ENCODE measurements at regions not wholly inside any gene's neighbourhood (a gene's known extent, or its start where the extent isn't known, plus 50 kb on each side); places are given as distances from the start of the nearest gene placed in this dataset.
"Not testable (repeated sequence)": the region's sequence is repeated elsewhere in the genome, so short reads cannot be mapped to it uniquely, and the experiment has no call there.

GRCh38 chr7:32222251-32222900 is 152.2 kb upstream of the PDE1C start:
- DNase-seq = no peak

GRCh38 chr7:32221736-32222135 is 151.5 kb upstream of the PDE1C start:
- no peak for DNase-seq

- no peak for DNase-seq
These were observed 150.8 kb upstream of the PDE1C start for GRCh38 chr7:32221056-32221455.

- DNase-seq = not testable (repeated sequence)
These were observed 149.6 kb upstream of the PDE1C start for GRCh38 chr7:32219831-32220230.

GRCh38 chr7:32219416-32219815 is 149.2 kb upstream of the PDE1C start:
- DNase-seq = no peak

GRCh38 chr7:32218741-32219288 is 148.6 kb upstream of the PDE1C start:
- DNase-seq = no peak

- no peak for DNase-seq
These were observed 147.9 kb upstream of the PDE1C start for GRCh38 chr7:32218154-32218467.

- DNase-seq = no peak
These were observed 147.3 kb upstream of the PDE1C start for GRCh38 chr7:32217341-32218153.

GRCh38 chr7:32216759-32217158 is 146.6 kb upstream of the PDE1C start:
- peak; percentile 8 for DNase-seq

- no peak for DNase-seq
These were observed 145.5 kb upstream of the PDE1C start for GRCh38 chr7:32215697-32216096.

- no peak for DNase-seq
These were observed 144.7 kb upstream of the PDE1C start for GRCh38 chr7:32214913-32215312.

GRCh38 chr7:32212321-32212720 is 142.1 kb upstream of the PDE1C start:
- no peak for DNase-seq

- no peak for DNase-seq
These were observed 136.8 kb upstream of the PDE1C start for GRCh38 chr7:32206987-32207386.

- DNase-seq = no peak
These were observed 136.3 kb upstream of the PDE1C start for GRCh38 chr7:32206488-32206887.

GRCh38 chr7:32205298-32205824 is 135.2 kb upstream of the PDE1C start:
- not testable (repeated sequence) for DNase-seq

GRCh38 chr7:32204361-32205018 is 134.3 kb upstream of the PDE1C start:
- peak; percentile 65 for DNase-seq

- DNase-seq = peak; percentile 8
These were observed 130.4 kb upstream of the PDE1C start for GRCh38 chr7:32200646-32201045.

GRCh38 chr7:32194537-32194936 is 124.3 kb upstream of the PDE1C start:
- no peak for DNase-seq

GRCh38 chr7:32191305-32191704 is 121.1 kb upstream of the PDE1C start:
- no peak for DNase-seq

GRCh38 chr7:32179567-32179966 is 109.4 kb upstream of the PDE1C start:
- DNase-seq = no peak

- no peak for DNase-seq
These were observed 108.6 kb upstream of the PDE1C start for GRCh38 chr7:32178677-32179366.

GRCh38 chr7:32177232-32177631 is 107.0 kb upstream of the PDE1C start:
- no peak for DNase-seq

GRCh38 chr7:32175099-32175498 is 104.9 kb upstream of the PDE1C start:
- no peak for DNase-seq

Data from hematopoietic multipotent progenitor cell treated with erythropoietin and hydrocortisone succinate and interleukin-3 and kit ligand, for 6 days (in vitro differentiated cells).